Psoas muscle (tissue), 7 donors: ENCODE measurements at regions not wholly inside any gene's neighbourhood (a gene's known extent, or its start where the extent isn't known, plus 50 kb on each side); places are given as distances from the start of the nearest gene placed in this dataset.

ENCODE experiments used
- ATAC-seq, 4 donors: fragments of 200-7000 bp; cut with Tn5 transposase; one replicate each; pipeline ENCODE4 v1.9.1; 2020; ENCODE audit warnings: moderate library complexity in 3 of 4, mild to moderate bottlenecking in 2 of 4
- DNase-seq, 2 donors: peaks; one replicate each; pipeline ENCODE4 v3.0.0-alpha.2; 2020
- H3K27ac ChIP-seq: fragments of 200-600 bp; one replicate; pipeline ENCODE4 v1.8.0; 2022
- H3K27me3 ChIP-seq, 3 donors: fragments of 200-600 bp in 1 of 3; one replicate each; pipeline versions ENCODE4 v1.6.1 to v1.8.0; 2013 to 2022; ENCODE audit warnings: low read length in 2 of 3, mild to moderate bottlenecking in 2 of 3, moderate library complexity in 1 of 3; ENCODE audit not compliant: insufficient read depth in 3 of 3
- H3K36me3 ChIP-seq, 2 donors: fragments of 200-600 bp in 1 of 2; one replicate each; pipeline versions ENCODE4 v1.6.1 to v1.8.0; 2013 to 2022; ENCODE audit warnings: low read depth in 1 of 2, mild to moderate bottlenecking in 1 of 2, moderate library complexity in 1 of 2; ENCODE audit not compliant: insufficient read depth in 1 of 2
- H3K4me1 ChIP-seq: fragments of 200-600 bp; one replicate; pipeline ENCODE4 v1.8.0; 2022
- H3K4me3 ChIP-seq: fragments of 200-600 bp; one replicate; pipeline ENCODE4 v1.8.0; 2022; ENCODE audit warnings: mild to moderate bottlenecking
- H3K9me3 ChIP-seq: fragments of 200-600 bp; one replicate; pipeline ENCODE4 v1.8.0; 2022
- CTCF ChIP-seq: fragments of 200-600 bp; IDR thresholded peaks from one replicate; pipeline ENCODE4 v1.8.0; 2022; ENCODE audit warnings: antibody characterized with exemption
- WGBS, 3 donors: extraction: QIAGEN DNeasy Blood & Tissue Kit; methylation state at CpG; one replicate each; pipeline versions ENCODE4 v1.1.6 to v1.1.7; 2013; 5-methylcytosine and 5-hydroxymethylcytosine counted together
- intact Hi-C, 2 donors: fragments of 100-400 bp; cut with DNase I; formaldehyde crosslinking; loops; one replicate each; pipeline versions ENCODE4 v1.11.0 to v1.14.2; 2022
- donor health status: healthy with polysubstance abuse.
- donor health status: DM: no; HTN: no; CAD: no; lungs with moderate emphysema.
- donor health status: Bipolar disorder and iron deficiency.
- donor health status: healthy.
- donor health status: DM: yes; HTN: yes; CAD: no.
- donor health status: DM: no; HTN: no; CAD: no.
- donor health status: DM: yes; HTN: yes; CAD: no.

- 87 to 93% (median 89%) methylated on average over 1 of the region's 1 CpG for WGBS, 3 donors
- H3K4me1 ChIP-seq: no peaks in the 10 kb centered on the region
- H3K27me3 ChIP-seq: no peaks in the 10 kb centered on the region
- ATAC-seq (no peak), DNase-seq (no peak)
- intact Hi-C loops: no loop called here
- no peaks in the 10 kb centered on the region for H3K9me3 ChIP-seq
- no peak for TF ChIP-seq CTCF
- no peaks in the 10 kb centered on the region for H3K36me3 ChIP-seq
- no peak overlapping the region for H3K27ac ChIP-seq
- no peak overlapping the region for H3K4me3 ChIP-seq
Observed at GRCh38 chr2:184119989-184120800, 478.1 kb upstream of the ZNF804A start.

GRCh38 chr2:184125867-184126266, 472.5 kb upstream of the ZNF804A start:
- no peak for ATAC-seq
- H3K4me1 ChIP-seq: no peaks in the 10 kb centered on the region
- no peak overlapping the region for H3K4me3 ChIP-seq
- DNase-seq: no peak
- H3K27me3 ChIP-seq: no peaks in the 10 kb centered on the region
- H3K9me3 ChIP-seq: no peaks in the 10 kb centered on the region
- WGBS, 3 donors: 87 to 93% (median 90%) methylated on average over 2 of the region's 2 CpGs
- no peaks in the 10 kb centered on the region for H3K36me3 ChIP-seq
- intact Hi-C loops: no loop called here
- TF ChIP-seq CTCF: no peak
- H3K27ac ChIP-seq: no peak overlapping the region

- no peaks in the 10 kb centered on the region for H3K27me3 ChIP-seq
- ATAC-seq (no peak), DNase-seq (no peak)
- no peaks in the 10 kb centered on the region for H3K9me3 ChIP-seq
- no peaks in the 10 kb centered on the region for H3K36me3 ChIP-seq
- intact Hi-C loops: no loop called here
- no peaks in the 10 kb centered on the region for H3K4me1 ChIP-seq
- 44 to 97% (median 96%) methylated on average over 1 of the region's 1 CpG for WGBS, 3 donors
- no peak for TF ChIP-seq CTCF
- no peak overlapping the region for H3K4me3 ChIP-seq
- no peak overlapping the region for H3K27ac ChIP-seq
Observed at GRCh38 chr2:184129073-184129472, 469.3 kb upstream of the ZNF804A start.

GRCh38 chr2:184137955-184138354, 460.4 kb upstream of the ZNF804A start:
- no peak overlapping the region for H3K27ac ChIP-seq
- intact Hi-C loops: no loop called here
- DNase-seq (no peak), ATAC-seq (no peak)
- no peaks in the 10 kb centered on the region for H3K4me1 ChIP-seq
- no peaks in the 10 kb centered on the region for H3K36me3 ChIP-seq
- TF ChIP-seq CTCF: no peak
- H3K27me3 ChIP-seq: no peaks in the 10 kb centered on the region
- H3K4me3 ChIP-seq: no peak overlapping the region
- peaks cover 3% of the 10 kb centered on the region for H3K9me3 ChIP-seq
- WGBS, 3 donors: 83 to 95% (median 94%) methylated on average over 1 of the region's 1 CpG

- ATAC-seq: no peak
Observed at GRCh38 chr2:184141866-184142265, 456.5 kb upstream of the ZNF804A start.

More at GRCh38 chr2:184141866-184142265, 456.5 kb upstream of the ZNF804A start:
- TF ChIP-seq CTCF: no peak
- no peak overlapping the region for H3K27ac ChIP-seq
- no peaks in the 10 kb centered on the region for H3K27me3 ChIP-seq
- intact Hi-C loops: no loop called here
- no peaks in the 10 kb centered on the region for H3K36me3 ChIP-seq
- no peaks in the 10 kb centered on the region for H3K4me1 ChIP-seq
- H3K4me3 ChIP-seq: no peak overlapping the region
- no peaks in the 10 kb centered on the region for H3K9me3 ChIP-seq
- DNase-seq: no peak
